ENCODE measurements at regions not wholly inside any gene's neighbourhood (a gene's known extent, or its start where the extent isn't known, plus 50 kb on each side); places are given as distances from the start of the nearest gene placed in this dataset.

GRCh38 chr4:184324939-184325477 is 107.3 kb upstream of the ENPP6 start:
- H3K4me1 ChIP-seq, result peaks cover 7 to 27% (median 25%) of the 10 kb centered on the region in 10 experiments
- no peak for TF ChIP-seq Cebpa-rat (IDR thresholded peaks at IDR 0.05)
- H3K4me3 ChIP-seq, result no peak overlapping the region

GRCh38 chr4:184322328-184323025 is 104.8 kb upstream of the ENPP6 start:
- Histone ChIP-seq H3K4me2 (no peak overlapping the region), H3K27me3 (no peaks in the 10 kb centered on the region), H4K20me1 (no peaks in the 10 kb centered on the region), H3K4me1 (peaks cover 0 to 3% (median under 1%) of the 10 kb centered on the region in 10 experiments; a peak in 8 of 20 replicates), H3K9me3 (replicated peaks in 1 of 11) (peaks cover 0 to 5% (median 0%) of the 10 kb centered on the region in 11 experiments; a peak in 1 of 22 replicates), H3K27ac (no peak overlapping the region), H3K36me3 (no peaks in the 10 kb centered on the region), H3K4me3 (no peak overlapping the region), H3K9ac (no peak overlapping the region)
- TF ChIP-seq Cebpa-rat (IDR thresholded peaks at IDR 0.05), result no peak

More at GRCh38 chr4:184324939-184325477, 107.3 kb upstream of the ENPP6 start:
- H3K9me3 ChIP-seq (replicated peaks in 1 of 11), result peaks cover 0 to 5% (median 0%) of the 10 kb centered on the region in 11 experiments; a peak in 1 of 22 replicates
- no peaks in the 10 kb centered on the region for H3K27me3 ChIP-seq
- H3K9ac ChIP-seq, result no peak overlapping the region
- H3K36me3 ChIP-seq, result no peaks in the 10 kb centered on the region
- H3K27ac ChIP-seq, result no peak overlapping the region
- H3K4me2 ChIP-seq, result no peak overlapping the region
- no peaks in the 10 kb centered on the region for H4K20me1 ChIP-seq

- no peaks in the 10 kb centered on the region for H3K36me3 ChIP-seq
- H3K4me3 ChIP-seq, result no peak overlapping the region
- no peaks in the 10 kb centered on the region for H4K20me1 ChIP-seq
- no peak overlapping the region for H3K9ac ChIP-seq
- H3K27me3 ChIP-seq, result no peaks in the 10 kb centered on the region
- no peak for TF ChIP-seq Cebpa-rat (IDR thresholded peaks at IDR 0.05)
- no peak overlapping the region for H3K4me2 ChIP-seq
- peaks cover 0 to 12% (median 3%) of the 10 kb centered on the region in 10 experiments; a peak in 10 of 20 replicates for H3K4me1 ChIP-seq
- peaks cover 0 to 5% (median 0%) of the 10 kb centered on the region in 11 experiments; a peak in 1 of 22 replicates for H3K9me3 ChIP-seq (replicated peaks in 1 of 11)
- no peak overlapping the region for H3K27ac ChIP-seq
Measured at GRCh38 chr4:184320631-184321030, 103.0 kb upstream of the ENPP6 start.

- TF ChIP-seq Cebpa-rat (IDR thresholded peaks at IDR 0.05), result no peak
- peaks cover 7 to 29% (median 17%) of the 10 kb centered on the region in 10 experiments for H3K4me1 ChIP-seq
- no peaks in the 10 kb centered on the region for H3K36me3 ChIP-seq
- H4K20me1 ChIP-seq, result no peaks in the 10 kb centered on the region
- H3K4me2 ChIP-seq, result no peak overlapping the region
- no peak overlapping the region for H3K4me3 ChIP-seq
- no peak overlapping the region for H3K27ac ChIP-seq
- H3K9ac ChIP-seq, result no peak overlapping the region
- H3K9me3 ChIP-seq (replicated peaks in 1 of 11), result peaks cover 0 to 5% (median 0%) of the 10 kb centered on the region in 11 experiments; a peak in 1 of 22 replicates
- no peaks in the 10 kb centered on the region for H3K27me3 ChIP-seq
Measured at GRCh38 chr4:184318852-184319251, 101.2 kb upstream of the ENPP6 start.

GRCh38 chr4:184317234-184317918 is 99.7 kb upstream of the ENPP6 start:
- no peaks in the 10 kb centered on the region for H4K20me1 ChIP-seq
- H3K9me3 ChIP-seq (replicated peaks in 1 of 11), result peaks cover 0 to 3% (median 0%) of the 10 kb centered on the region in 11 experiments; a peak in 1 of 22 replicates
- H3K27me3 ChIP-seq, result no peaks in the 10 kb centered on the region
- H3K27ac ChIP-seq, result no peak overlapping the region
- no peak overlapping the region for H3K4me3 ChIP-seq
- no peak for TF ChIP-seq Cebpa-rat (IDR thresholded peaks at IDR 0.05)
- H3K36me3 ChIP-seq, result no peaks in the 10 kb centered on the region
- no peak overlapping the region for H3K9ac ChIP-seq
- peak overlapping the region in 2 of 11 experiments; percentile 51 to 69; a peak in 4 of 22 replicates for H3K4me2 ChIP-seq
- peaks cover 11 to 43% (median 24%) of the 10 kb centered on the region in 10 experiments for H3K4me1 ChIP-seq

GRCh38 chr4:184316821-184317220 is 99.1 kb upstream of the ENPP6 start:
- Histone ChIP-seq H3K27ac (no peak overlapping the region; a peak in 1 of 22 replicates), H3K4me2 (peak overlapping the region in 1 of 11 experiments; percentile 69; a peak in 2 of 22 replicates), H3K4me3 (no peak overlapping the region), H3K36me3 (no peaks in the 10 kb centered on the region), H3K27me3 (no peaks in the 10 kb centered on the region), H3K4me1 (peaks cover 12 to 44% (median 24%) of the 10 kb centered on the region in 10 experiments), H3K9me3 (replicated peaks in 1 of 11) (no peaks in the 10 kb centered on the region), H3K9ac (no peak overlapping the region), H4K20me1 (no peaks in the 10 kb centered on the region)
- no peak for TF ChIP-seq Cebpa-rat (IDR thresholded peaks at IDR 0.05)

- Histone ChIP-seq H4K20me1 (no peaks in the 10 kb centered on the region), H3K4me2 (peak overlapping the region in 1 of 11 experiments; percentile 69; a peak in 2 of 22 replicates), H3K27me3 (no peaks in the 10 kb centered on the region), H3K36me3 (no peaks in the 10 kb centered on the region), H3K27ac (peak overlapping the region in 3 of 11 experiments; percentile 14 to 65 (median 33); a peak in 3 of 22 replicates), H3K9me3 (replicated peaks in 1 of 11) (no peaks in the 10 kb centered on the region), H3K4me1 (peaks cover 12 to 53% (median 30%) of the 10 kb centered on the region in 10 experiments), H3K9ac (no peak overlapping the region), H3K4me3 (no peak overlapping the region)
- no peak for TF ChIP-seq Cebpa-rat (IDR thresholded peaks at IDR 0.05)
Measured at GRCh38 chr4:184315675-184316359, 98.1 kb upstream of the ENPP6 start.

- peak overlapping the region in 3 of 11 experiments; percentile 19 to 27 (median 24); a peak in 4 of 22 replicates for H3K9ac ChIP-seq
- no peaks in the 10 kb centered on the region for H3K27me3 ChIP-seq
- no peaks in the 10 kb centered on the region for H3K9me3 ChIP-seq (replicated peaks in 1 of 11)
- H3K36me3 ChIP-seq, result no peaks in the 10 kb centered on the region
- peak overlapping the region in 8 of 11 experiments; percentile 11 to 65 (median 39); a peak in 11 of 22 replicates for H3K27ac ChIP-seq
- H3K4me1 ChIP-seq, result peaks cover 23 to 58% (median 41%) of the 10 kb centered on the region in 10 experiments
- no peak overlapping the region for H3K4me3 ChIP-seq
- H3K4me2 ChIP-seq, result peak overlapping the region; percentile 11 to 79 (median 67)
- H4K20me1 ChIP-seq, result no peaks in the 10 kb centered on the region
- TF ChIP-seq Cebpa-rat (IDR thresholded peaks at IDR 0.05), result peak in 10 of 11 experiments; percentile 13 to 89 (median 77); a peak in 15 of 22 replicates
Measured at GRCh38 chr4:184313702-184314659, 96.3 kb upstream of the ENPP6 start.

Measured in BLaER1 treated with 17β-estradiol and CSF1 and Interleukin-3, amounts not matched to agents 10 nM and 100 nM (cell line).